ENCODE measurements at regions not wholly inside any gene's neighbourhood (a gene's known extent, or its start where the extent isn't known, plus 50 kb on each side); places are given as distances from the start of the nearest gene placed in this dataset.

DNA sequence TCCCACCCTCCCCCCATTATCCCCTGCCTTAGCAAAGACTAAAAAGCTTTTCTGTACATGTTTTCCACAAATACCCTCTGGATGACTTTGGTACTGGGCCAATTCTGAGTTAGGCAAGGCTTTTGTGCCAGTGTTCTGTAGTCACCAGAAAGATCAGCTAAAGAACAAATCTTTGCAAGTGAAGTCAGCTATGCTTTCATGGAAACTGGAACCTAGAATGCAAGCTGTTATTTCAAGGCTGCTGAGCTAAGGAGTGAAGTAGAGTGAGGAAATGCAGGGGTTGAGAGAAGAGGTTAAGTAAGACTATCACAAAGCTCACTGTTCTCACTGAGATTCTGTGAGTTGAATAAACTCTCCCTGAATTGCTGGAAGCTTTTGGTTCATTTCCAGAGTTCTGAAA lies 107.8 kb upstream of the CNTN3 start:
- CTCF ChIA-PET, result no interaction called here
- no TSS peak for BruUV-seq (replicated peaks)
- no peaks in the 10 kb centered on the region for H3K9me3 ChIP-seq (ENCODE audit: low read depth, low read length, poor library complexity, severe bottlenecking)
- H3K4me3 ChIP-seq (ENCODE audit: low read depth, low read length, poor library complexity, severe bottlenecking), result no peak overlapping the region
- no peaks in the 10 kb centered on the region for H3K27me3 ChIP-seq (replicated peaks; ENCODE audit: insufficient read depth, low read depth, low read length, poor library complexity)
- POLR2A ChIA-PET (ENCODE audit: low non-redundant PET), result no interaction called here
- H3K4me1 ChIP-seq (ENCODE audit: insufficient read depth, low read length, poor library complexity, severe bottlenecking), result no peaks in the 10 kb centered on the region
- H3K27ac ChIP-seq (ENCODE audit: low read depth, low read length, poor library complexity, severe bottlenecking), result no peak overlapping the region
- TF ChIP-seq, protein P1, sequence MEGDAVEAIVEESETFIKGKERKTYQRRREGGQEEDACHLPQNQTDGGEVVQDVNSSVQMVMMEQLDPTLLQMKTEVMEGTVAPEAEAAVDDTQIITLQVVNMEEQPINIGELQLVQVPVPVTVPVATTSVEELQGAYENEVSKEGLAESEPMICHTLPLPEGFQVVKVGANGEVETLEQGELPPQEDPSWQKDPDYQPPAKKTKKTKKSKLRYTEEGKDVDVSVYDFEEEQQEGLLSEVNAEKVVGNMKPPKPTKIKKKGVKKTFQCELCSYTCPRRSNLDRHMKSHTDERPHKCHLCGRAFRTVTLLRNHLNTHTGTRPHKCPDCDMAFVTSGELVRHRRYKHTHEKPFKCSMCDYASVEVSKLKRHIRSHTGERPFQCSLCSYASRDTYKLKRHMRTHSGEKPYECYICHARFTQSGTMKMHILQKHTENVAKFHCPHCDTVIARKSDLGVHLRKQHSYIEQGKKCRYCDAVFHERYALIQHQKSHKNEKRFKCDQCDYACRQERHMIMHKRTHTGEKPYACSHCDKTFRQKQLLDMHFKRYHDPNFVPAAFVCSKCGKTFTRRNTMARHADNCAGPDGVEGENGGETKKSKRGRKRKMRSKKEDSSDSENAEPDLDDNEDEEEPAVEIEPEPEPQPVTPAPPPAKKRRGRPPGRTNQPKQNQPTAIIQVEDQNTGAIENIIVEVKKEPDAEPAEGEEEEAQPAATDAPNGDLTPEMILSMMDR (conservative IDR thresholded peaks at IDR 0.05; ENCODE audit: low read depth, low read length), result no peak
- no peak for TF ChIP-seq EZH2 (IDR thresholded peaks at IDR 0.05; ENCODE audit: borderline replicate concordance, low read depth, low read length, poor library complexity, severe bottlenecking)
- no peak for DNase-seq (ENCODE audit: low spot score)
- no peaks in the 10 kb centered on the region for H3K36me3 ChIP-seq (ENCODE audit: insufficient read depth, low read length, poor library complexity, severe bottlenecking)
- intact Hi-C loops (cut with micrococcal nuclease; ENCODE audit: unreplicated experiment), result no loop called here

DNA sequence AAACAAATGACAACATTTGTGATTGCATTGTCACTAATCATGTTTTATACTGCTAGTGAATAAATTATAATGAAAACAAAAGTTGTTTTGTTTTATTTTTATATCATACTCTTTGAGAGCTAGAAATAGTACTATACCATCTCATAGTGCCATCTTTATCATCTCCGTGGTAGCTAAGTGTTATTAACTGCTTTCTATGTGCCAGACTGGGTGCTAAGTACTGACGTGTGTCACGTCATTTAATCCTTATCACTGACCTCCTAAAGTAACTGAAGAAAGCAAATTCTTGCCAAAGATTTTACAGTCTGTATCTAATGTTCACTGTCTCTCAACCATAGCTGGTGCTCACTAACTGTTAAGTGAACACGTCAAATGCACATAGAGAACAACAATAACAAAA lies 99.5 kb upstream of the CNTN3 start:
- Histone ChIP-seq H3K4me1 (ENCODE audit: insufficient read depth, low read length, poor library complexity, severe bottlenecking) (no peaks in the 10 kb centered on the region), H3K36me3 (ENCODE audit: insufficient read depth, low read length, poor library complexity, severe bottlenecking) (no peaks in the 10 kb centered on the region), H3K27ac (ENCODE audit: low read depth, low read length, poor library complexity, severe bottlenecking) (no peak overlapping the region), H3K4me3 (ENCODE audit: low read depth, low read length, poor library complexity, severe bottlenecking) (no peak overlapping the region), H3K27me3 (replicated peaks; ENCODE audit: insufficient read depth, low read depth, low read length, poor library complexity) (no peaks in the 10 kb centered on the region), H3K9me3 (ENCODE audit: low read depth, low read length, poor library complexity, severe bottlenecking) (no peaks in the 10 kb centered on the region)
- TF ChIP-seq, protein P1 (conservative IDR thresholded peaks at IDR 0.05; ENCODE audit: low read depth, low read length), result no peak
- no peak for TF ChIP-seq EZH2 (IDR thresholded peaks at IDR 0.05; ENCODE audit: borderline replicate concordance, low read depth, low read length, poor library complexity, severe bottlenecking)
- ChIA-PET POLR2A (ENCODE audit: low non-redundant PET) (no interaction called here), CTCF (no interaction called here)
- no peak for DNase-seq (ENCODE audit: low spot score)
- intact Hi-C loops (cut with micrococcal nuclease; ENCODE audit: unreplicated experiment), result no loop called here
- BruUV-seq (replicated peaks), result no TSS peak

DNA sequence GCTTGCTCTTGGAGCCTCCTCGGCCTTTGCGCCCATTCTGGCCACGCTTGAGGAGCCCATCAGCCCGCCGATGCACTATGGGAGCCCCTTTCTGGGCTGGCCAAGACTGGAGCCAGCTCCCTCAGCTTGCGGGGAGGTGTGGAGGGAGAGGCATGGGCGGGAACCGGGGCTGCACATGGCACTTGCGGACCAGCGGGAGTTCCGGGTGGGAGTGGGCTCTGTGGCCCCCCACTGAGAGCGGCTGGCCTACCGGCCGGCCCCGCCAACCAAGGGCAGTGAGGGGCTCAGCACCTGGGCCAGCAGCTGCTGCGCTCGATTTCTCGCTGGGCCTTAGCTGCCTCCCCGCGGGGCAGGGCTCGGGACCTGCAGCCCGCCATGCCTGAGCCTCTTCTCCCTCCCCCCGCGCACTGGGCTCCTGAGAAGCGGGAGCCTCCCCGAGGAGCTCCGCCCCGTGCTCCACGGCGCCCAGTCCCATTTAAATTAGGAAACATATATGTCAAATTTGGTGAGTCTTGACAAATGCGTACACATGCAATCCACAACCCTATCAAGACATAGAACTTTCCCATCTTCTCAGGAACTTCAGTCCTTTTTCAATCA lies 97.6 kb upstream of the CNTN3 start:
- no peak overlapping the region for H3K27ac ChIP-seq (ENCODE audit: low read depth, low read length, poor library complexity, severe bottlenecking)
- CTCF ChIA-PET, result no interaction called here
- BruUV-seq (replicated peaks), result no TSS peak
- POLR2A ChIA-PET (ENCODE audit: low non-redundant PET), result no interaction called here
- DNase-seq (ENCODE audit: low spot score), result no peak
- H3K9me3 ChIP-seq (ENCODE audit: low read depth, low read length, poor library complexity, severe bottlenecking), result no peaks in the 10 kb centered on the region
- no peaks in the 10 kb centered on the region for H3K4me1 ChIP-seq (ENCODE audit: insufficient read depth, low read length, poor library complexity, severe bottlenecking)
- intact Hi-C loops (cut with micrococcal nuclease; ENCODE audit: unreplicated experiment), result no loop called here
- H3K27me3 ChIP-seq (replicated peaks; ENCODE audit: insufficient read depth, low read depth, low read length, poor library complexity), result no peaks in the 10 kb centered on the region
- no peaks in the 10 kb centered on the region for H3K36me3 ChIP-seq (ENCODE audit: insufficient read depth, low read length, poor library complexity, severe bottlenecking)
- H3K4me3 ChIP-seq (ENCODE audit: low read depth, low read length, poor library complexity, severe bottlenecking), result no peak overlapping the region
- TF ChIP-seq, protein P1 (conservative IDR thresholded peaks at IDR 0.05; ENCODE audit: low read depth, low read length), result no peak

Measured in A673 (cell line).